CD4-positive, alpha-beta T cell treated with Interleukin-4 for 1 hour (primary cell): ENCODE measurements at regions not wholly inside any gene's neighbourhood (a gene's known extent, or its start where the extent isn't known, plus 50 kb on each side); places are given as distances from the start of the nearest gene placed in this dataset.
A peak's percentile ranks its signal among the peaks of the same experiment; 100 is the strongest.

Experiments used
- DNase-seq, 2 donors: peaks; one replicate each; pipeline ENCODE4 v3.0.0-alpha.2; 2020 to 2022

GRCh38 chr9:91141407-91141965 is 220.2 kb downstream of the AUH start:
- DNase-seq = no peak

- no peak for DNase-seq
These were observed 218.6 kb downstream of the AUH start for GRCh38 chr9:91143162-91143561.

GRCh38 chr9:91143642-91144041 is 218.1 kb downstream of the AUH start:
- DNase-seq = no peak

- DNase-seq = no peak
These were observed 216.9 kb downstream of the AUH start for GRCh38 chr9:91144769-91145168.

- DNase-seq = no peak
These were observed 216.2 kb downstream of the AUH start for GRCh38 chr9:91145496-91145895.

- DNase-seq = peak in 1 of 2 donors; percentile 50
These were observed 215.2 kb downstream of the AUH start for GRCh38 chr9:91146391-91147019.

GRCh38 chr9:91147079-91147708 is 214.5 kb downstream of the AUH start:
- no peak for DNase-seq

GRCh38 chr9:91148306-91148705 is 213.4 kb downstream of the AUH start:
- no peak for DNase-seq

- no peak for DNase-seq
These were observed 211.3 kb downstream of the AUH start for GRCh38 chr9:91150273-91150997.

- DNase-seq = peak; percentile 73 to 83
These were observed 210.6 kb downstream of the AUH start for GRCh38 chr9:91150998-91151717.

- no peak for DNase-seq
These were observed 210.0 kb downstream of the AUH start for GRCh38 chr9:91151718-91152095.

- DNase-seq = no peak
These were observed 207.0 kb downstream of the AUH start for GRCh38 chr9:91154686-91155085.

- DNase-seq = no peak
These were observed 206.5 kb downstream of the AUH start for GRCh38 chr9:91155181-91155580.

- DNase-seq = no peak
These were observed 205.9 kb downstream of the AUH start for GRCh38 chr9:91155746-91156376.

GRCh38 chr9:91156451-91157234 is 205.1 kb downstream of the AUH start:
- DNase-seq = peak; percentile 43 to 52

- DNase-seq = no peak
These were observed 203.8 kb downstream of the AUH start for GRCh38 chr9:91157883-91158282.

GRCh38 chr9:91158286-91158685 is 203.4 kb downstream of the AUH start:
- DNase-seq = no peak

- DNase-seq = no peak
These were observed 202.8 kb downstream of the AUH start for GRCh38 chr9:91158946-91159345.

GRCh38 chr9:91159664-91160121 is 202.0 kb downstream of the AUH start:
- no peak for DNase-seq

- no peak for DNase-seq
These were observed 201.5 kb downstream of the AUH start for GRCh38 chr9:91160181-91160580.

GRCh38 chr9:91160599-91161464 is 200.9 kb downstream of the AUH start:
- no peak for DNase-seq
